22Rv1 (cell line): ENCODE measurements at regions not wholly inside any gene's neighbourhood (a gene's known extent, or its start where the extent isn't known, plus 50 kb on each side); places are given as distances from the start of the nearest gene placed in this dataset.

ENCODE experiments used
- ZFX ChIP-seq: fragments of 450-650 bp; IDR thresholded peaks from 2 replicates; pipeline ENCODE4 v1.6.1; 2017; ENCODE audit warnings: antibody characterized with exemption, borderline replicate concordance
- TF ChIP-seq, protein P1 (sequence below): fragments of 450-650 bp; IDR thresholded peaks from 2 replicates; pipeline ENCODE4 v1.5.1; 2017; ENCODE audit warnings: mild to moderate bottlenecking

- TF ChIP-seq, protein P1, sequence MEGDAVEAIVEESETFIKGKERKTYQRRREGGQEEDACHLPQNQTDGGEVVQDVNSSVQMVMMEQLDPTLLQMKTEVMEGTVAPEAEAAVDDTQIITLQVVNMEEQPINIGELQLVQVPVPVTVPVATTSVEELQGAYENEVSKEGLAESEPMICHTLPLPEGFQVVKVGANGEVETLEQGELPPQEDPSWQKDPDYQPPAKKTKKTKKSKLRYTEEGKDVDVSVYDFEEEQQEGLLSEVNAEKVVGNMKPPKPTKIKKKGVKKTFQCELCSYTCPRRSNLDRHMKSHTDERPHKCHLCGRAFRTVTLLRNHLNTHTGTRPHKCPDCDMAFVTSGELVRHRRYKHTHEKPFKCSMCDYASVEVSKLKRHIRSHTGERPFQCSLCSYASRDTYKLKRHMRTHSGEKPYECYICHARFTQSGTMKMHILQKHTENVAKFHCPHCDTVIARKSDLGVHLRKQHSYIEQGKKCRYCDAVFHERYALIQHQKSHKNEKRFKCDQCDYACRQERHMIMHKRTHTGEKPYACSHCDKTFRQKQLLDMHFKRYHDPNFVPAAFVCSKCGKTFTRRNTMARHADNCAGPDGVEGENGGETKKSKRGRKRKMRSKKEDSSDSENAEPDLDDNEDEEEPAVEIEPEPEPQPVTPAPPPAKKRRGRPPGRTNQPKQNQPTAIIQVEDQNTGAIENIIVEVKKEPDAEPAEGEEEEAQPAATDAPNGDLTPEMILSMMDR = no peak
- no peak for TF ChIP-seq ZFX
These were observed 75.7 kb downstream of the RBM43 start for GRCh38 chr2:151186011-151186410.
